ENCODE measurements at regions not wholly inside any gene's neighbourhood (a gene's known extent, or its start where the extent isn't known, plus 50 kb on each side); places are given as distances from the start of the nearest gene placed in this dataset.

GRCh38 chr5:2123874-2124273 is 241.1 kb upstream of the IRX4 start:
- ATAC-seq (replicated peaks in 1 of 2), result no peak
- Mint-ChIP-seq H3K4me3 (no peak overlapping the region), H3K27me3 (ENCODE audit: low read depth) (peaks cover 22% of the 10 kb centered on the region), H3K27ac (no peak overlapping the region), H3K9me3 (peaks cover 0 to 5% of the 10 kb centered on the region in 2 donors), H3K36me3 (ENCODE audit: insufficient read depth in 2 of 2) (peaks cover 0 to 1% of the 10 kb centered on the region in 2 donors), H3K4me1 (ENCODE audit: low read depth) (no peaks in the 10 kb centered on the region)
- DNase-seq, result no peak

GRCh38 chr5:2120361-2120760 is 237.6 kb upstream of the IRX4 start:
- DNase-seq (no peak), ATAC-seq (replicated peaks in 1 of 2) (no peak)
- peaks cover 15% of the 10 kb centered on the region for H3K27me3 Mint-ChIP-seq (ENCODE audit: low read depth)
- no peak overlapping the region for H3K27ac Mint-ChIP-seq
- H3K9me3 Mint-ChIP-seq, result peaks cover 0 to 5% of the 10 kb centered on the region in 2 donors
- no peak overlapping the region for H3K4me3 Mint-ChIP-seq
- no peaks in the 10 kb centered on the region for H3K4me1 Mint-ChIP-seq (ENCODE audit: low read depth)
- peaks cover 0 to 1% of the 10 kb centered on the region in 2 donors for H3K36me3 Mint-ChIP-seq (ENCODE audit: insufficient read depth in 2 of 2)

- H3K36me3 Mint-ChIP-seq (ENCODE audit: insufficient read depth in 2 of 2), result peaks cover 0 to 1% of the 10 kb centered on the region in 2 donors
- peaks cover 9% of the 10 kb centered on the region for H3K27me3 Mint-ChIP-seq (ENCODE audit: low read depth)
- no peak overlapping the region for H3K4me3 Mint-ChIP-seq
Observed at GRCh38 chr5:2119573-2119972, 236.8 kb upstream of the IRX4 start.

GRCh38 chr5:2113348-2114131 is 230.8 kb upstream of the IRX4 start:
- Mint-ChIP-seq H3K27me3 (ENCODE audit: low read depth) (no peaks in the 10 kb centered on the region), H3K4me1 (ENCODE audit: low read depth) (no peaks in the 10 kb centered on the region), H3K9me3 (no peaks in the 10 kb centered on the region), H3K4me3 (no peak overlapping the region), H3K27ac (no peak overlapping the region), H3K36me3 (ENCODE audit: insufficient read depth in 2 of 2) (no peaks in the 10 kb centered on the region)
- no peak for DNase-seq
- ATAC-seq (replicated peaks in 1 of 2), result no peak

More at GRCh38 chr5:2119573-2119972, 236.8 kb upstream of the IRX4 start:
- DNase-seq (no peak), ATAC-seq (replicated peaks in 1 of 2) (no peak)
- peaks cover 0 to 5% of the 10 kb centered on the region in 2 donors for H3K9me3 Mint-ChIP-seq
- no peaks in the 10 kb centered on the region for H3K4me1 Mint-ChIP-seq (ENCODE audit: low read depth)
- H3K27ac Mint-ChIP-seq, result no peak overlapping the region

GRCh38 chr5:2112173-2113025 is 229.7 kb upstream of the IRX4 start:
- no peak for ATAC-seq (replicated peaks in 1 of 2)

GRCh38 chr5:2111569-2112105 is 228.9 kb upstream of the IRX4 start:
- no peaks in the 10 kb centered on the region for H3K9me3 Mint-ChIP-seq
- no peaks in the 10 kb centered on the region for H3K27me3 Mint-ChIP-seq (ENCODE audit: low read depth)
- no peaks in the 10 kb centered on the region for H3K36me3 Mint-ChIP-seq (ENCODE audit: insufficient read depth in 2 of 2)
- no peaks in the 10 kb centered on the region for H3K4me1 Mint-ChIP-seq (ENCODE audit: low read depth)
- DNase-seq, result no peak
- no peak overlapping the region for H3K4me3 Mint-ChIP-seq
- ATAC-seq (replicated peaks in 1 of 2), result no peak
- no peak overlapping the region for H3K27ac Mint-ChIP-seq

More at GRCh38 chr5:2112173-2113025, 229.7 kb upstream of the IRX4 start:
- Mint-ChIP-seq H3K27ac (no peak overlapping the region), H3K9me3 (no peaks in the 10 kb centered on the region), H3K4me3 (no peak overlapping the region), H3K36me3 (ENCODE audit: insufficient read depth in 2 of 2) (no peaks in the 10 kb centered on the region), H3K27me3 (ENCODE audit: low read depth) (no peaks in the 10 kb centered on the region), H3K4me1 (ENCODE audit: low read depth) (no peaks in the 10 kb centered on the region)
- no peak for DNase-seq

- no peaks in the 10 kb centered on the region for H3K27me3 Mint-ChIP-seq (ENCODE audit: low read depth)
- DNase-seq, result no peak
- H3K27ac Mint-ChIP-seq, result no peak overlapping the region
- H3K36me3 Mint-ChIP-seq (ENCODE audit: insufficient read depth in 2 of 2), result no peaks in the 10 kb centered on the region
- H3K9me3 Mint-ChIP-seq, result peaks cover 2% of the 10 kb centered on the region in 2 donors
- H3K4me3 Mint-ChIP-seq, result no peak overlapping the region
- H3K4me1 Mint-ChIP-seq (ENCODE audit: low read depth), result no peaks in the 10 kb centered on the region
- no peak for ATAC-seq (replicated peaks in 1 of 2)
Observed at GRCh38 chr5:2110934-2111462, 228.3 kb upstream of the IRX4 start.

GRCh38 chr5:2110137-2110933 is 227.6 kb upstream of the IRX4 start:
- H3K4me1 Mint-ChIP-seq (ENCODE audit: low read depth), result no peaks in the 10 kb centered on the region
- H3K36me3 Mint-ChIP-seq (ENCODE audit: insufficient read depth in 2 of 2), result no peaks in the 10 kb centered on the region
- no peak overlapping the region for H3K4me3 Mint-ChIP-seq
- no peak for DNase-seq
- no peak for ATAC-seq (replicated peaks in 1 of 2)
- H3K27me3 Mint-ChIP-seq (ENCODE audit: low read depth), result no peaks in the 10 kb centered on the region
- H3K27ac Mint-ChIP-seq, result no peak overlapping the region
- peaks cover 3 to 6% of the 10 kb centered on the region in 2 donors for H3K9me3 Mint-ChIP-seq

- H3K27ac Mint-ChIP-seq, result no peak overlapping the region
- H3K36me3 Mint-ChIP-seq (ENCODE audit: insufficient read depth in 2 of 2), result no peaks in the 10 kb centered on the region
- DNase-seq, result no peak
- H3K27me3 Mint-ChIP-seq (ENCODE audit: low read depth), result no peaks in the 10 kb centered on the region
- H3K9me3 Mint-ChIP-seq, result peaks cover 3 to 6% of the 10 kb centered on the region in 2 donors
- no peak for ATAC-seq (replicated peaks in 1 of 2)
- no peak overlapping the region for H3K4me3 Mint-ChIP-seq
- no peaks in the 10 kb centered on the region for H3K4me1 Mint-ChIP-seq (ENCODE audit: low read depth)
Observed at GRCh38 chr5:2109566-2109965, 226.8 kb upstream of the IRX4 start.

- no peak for DNase-seq
- H3K27ac Mint-ChIP-seq, result no peak overlapping the region
- no peak for ATAC-seq (replicated peaks in 1 of 2)
- H3K4me1 Mint-ChIP-seq (ENCODE audit: low read depth), result no peaks in the 10 kb centered on the region
- no peak overlapping the region for H3K4me3 Mint-ChIP-seq
- H3K36me3 Mint-ChIP-seq (ENCODE audit: insufficient read depth in 2 of 2), result no peaks in the 10 kb centered on the region
- no peaks in the 10 kb centered on the region for H3K27me3 Mint-ChIP-seq (ENCODE audit: low read depth)
- peaks cover 3 to 6% of the 10 kb centered on the region in 2 donors for H3K9me3 Mint-ChIP-seq
Observed at GRCh38 chr5:2106721-2107120, 224.0 kb upstream of the IRX4 start.

GRCh38 chr5:2105141-2105540 is 222.4 kb upstream of the IRX4 start:
- no peak overlapping the region for H3K27ac Mint-ChIP-seq
- no peak overlapping the region for H3K4me3 Mint-ChIP-seq
- DNase-seq, result no peak
- ATAC-seq (replicated peaks in 1 of 2), result no peak
- peaks cover 3 to 6% of the 10 kb centered on the region in 2 donors for H3K9me3 Mint-ChIP-seq
- no peaks in the 10 kb centered on the region for H3K36me3 Mint-ChIP-seq (ENCODE audit: insufficient read depth in 2 of 2)
- H3K27me3 Mint-ChIP-seq (ENCODE audit: low read depth), result no peaks in the 10 kb centered on the region
- no peaks in the 10 kb centered on the region for H3K4me1 Mint-ChIP-seq (ENCODE audit: low read depth)

- no peak for DNase-seq
- Mint-ChIP-seq H3K9me3 (peaks cover 3 to 6% of the 10 kb centered on the region in 2 donors), H3K36me3 (ENCODE audit: insufficient read depth in 2 of 2) (no peaks in the 10 kb centered on the region), H3K4me3 (no peak overlapping the region), H3K27ac (no peak overlapping the region), H3K27me3 (ENCODE audit: low read depth) (no peaks in the 10 kb centered on the region), H3K4me1 (ENCODE audit: low read depth) (no peaks in the 10 kb centered on the region)
- no peak for ATAC-seq (replicated peaks in 1 of 2)
Observed at GRCh38 chr5:2103940-2104339, 221.2 kb upstream of the IRX4 start.
